IMR-90 (cell line): ENCODE measurements at regions not wholly inside any gene's neighbourhood (a gene's known extent, or its start where the extent isn't known, plus 50 kb on each side); places are given as distances from the start of the nearest gene placed in this dataset.

Experiments
- ATAC-seq: fragments of 200-7000 bp; cut with Tn5 transposase; 2 replicates; pipeline ENCODE4 v1.9.1; 2020; ENCODE audit warnings: low read depth, mild to moderate bottlenecking, moderate library complexity
- BruUV-seq: library from RNA; stranded (reverse); fragments of 400-500 nt; replicated peaks from 2 replicates; lab custom pipeline; 2021; lab: Mats Ljungman, UMichigan
- CTCF ChIA-PET: fragments of 300-600 bp; formaldehyde crosslinking; extraction: SDS; loops from one replicate; lab custom pipeline; 2021; ENCODE audit warnings: antibody characterized with exemption; lab: Yijun Ruan, JAX
- POLR2A ChIA-PET: fragments of 300-600 bp; sonication (Branson Sonifier 250); formaldehyde crosslinking; loops from one replicate; lab custom pipeline; 2022; ENCODE audit warnings: antibody characterized with exemption; ENCODE audit not compliant: unreplicated experiment; lab: Charles Lee
- DNase-seq: peaks from one replicate; pipeline ENCODE4 v3.0.0; 2013
- H2AFZ ChIP-seq: replicated peaks from 2 replicates; pipeline ENCODE3; 2013; ENCODE audit warnings: low read length, mild to moderate bottlenecking; ENCODE audit not compliant: poor library complexity
- H2AK5ac ChIP-seq: 2 replicates; pipeline ENCODE4 v1.6.1; 2013; ENCODE audit warnings: low read depth, low read length, inconsistent platforms
- H2AK9ac ChIP-seq: replicated peaks from 2 replicates; pipeline ENCODE3; 2013; ENCODE audit warnings: mild to moderate bottlenecking, low read depth, low read length, moderate library complexity; ENCODE audit not compliant: poor library complexity
- H2BK120ac ChIP-seq: 2 replicates; pipeline ENCODE4 v1.6.1; 2013; ENCODE audit warnings: low read depth, low read length, inconsistent platforms
- H2BK15ac ChIP-seq: 3 replicates; pipeline ENCODE4 v1.6.1; 2013; ENCODE audit warnings: low read depth, low read length, inconsistent platforms
- H2BK20ac ChIP-seq: 2 replicates; pipeline ENCODE4 v1.6.1; 2013; ENCODE audit warnings: low read depth, mild to moderate bottlenecking, inconsistent platforms, low read length, moderate library complexity
- H2BK5ac ChIP-seq: 2 replicates; pipeline ENCODE4 v1.6.1; 2013; ENCODE audit warnings: mild to moderate bottlenecking, low read depth, low read length, inconsistent platforms; ENCODE audit not compliant: poor library complexity, severe bottlenecking
- H3K14ac ChIP-seq: replicated peaks from 2 replicates; pipeline ENCODE4 v1.6.1; 2013; ENCODE audit warnings: low read depth, low read length, inconsistent platforms
- H3K18ac ChIP-seq: 2 replicates; pipeline ENCODE4 v1.6.1; 2013; ENCODE audit warnings: low read depth, low read length, control low read depth
- H3K23ac ChIP-seq: 2 replicates; pipeline ENCODE4 v1.6.1; 2013; ENCODE audit warnings: low read depth, low read length, inconsistent platforms
- H3K27ac ChIP-seq: 2 replicates; pipeline ENCODE4 v1.5.1; 2013; ENCODE audit warnings: mild to moderate bottlenecking, control low read depth, low read length; ENCODE audit not compliant: insufficient read depth
- H3K27me3 ChIP-seq: 2 replicates; pipeline ENCODE4 v1.6.1; 2013; ENCODE audit warnings: low read length; ENCODE audit not compliant: control insufficient read depth, insufficient read depth
- H3K36me3 ChIP-seq: 2 replicates; pipeline ENCODE4 v1.6.1; 2013; ENCODE audit warnings: low read length, mixed read lengths; ENCODE audit not compliant: control insufficient read depth, insufficient read depth
- H3K4ac ChIP-seq: 2 replicates; pipeline ENCODE4 v1.6.1; 2013; ENCODE audit warnings: low read depth, low read length, inconsistent platforms
- H3K4me1 ChIP-seq: 2 replicates; pipeline ENCODE4 v1.6.1; 2013; ENCODE audit warnings: low read length, mixed read lengths; ENCODE audit not compliant: control insufficient read depth, insufficient read depth
- H3K4me2 ChIP-seq: 2 replicates; pipeline ENCODE4 v1.6.1; 2013; ENCODE audit warnings: low read depth, mild to moderate bottlenecking, control low read depth, low read length, moderate library complexity
- H3K4me3 ChIP-seq: 2 replicates; pipeline ENCODE4 v1.5.1; 2013; ENCODE audit warnings: low read depth, mild to moderate bottlenecking, control low read depth, low read length, moderate library complexity; ENCODE audit not compliant: insufficient read depth
- H3K56ac ChIP-seq: 2 replicates; pipeline ENCODE4 v1.6.1; 2013; ENCODE audit warnings: low read length, inconsistent platforms; ENCODE audit not compliant: insufficient read depth; ENCODE audit errors: extremely low read depth
- H3K79me1 ChIP-seq, 2 experiments: 2 replicates each; pipeline ENCODE4 v1.6.1; 2013; ENCODE audit warnings: low read length in 2 of 2, inconsistent platforms in 1 of 2, low read depth in 1 of 2
- H3K9ac ChIP-seq: 2 replicates; pipeline ENCODE4 v1.6.1; 2013; ENCODE audit warnings: low read depth, low read length, control low read depth
- H3K9me1 ChIP-seq: 2 replicates; pipeline ENCODE4 v1.6.1; 2013; ENCODE audit warnings: low read length, inconsistent platforms; ENCODE audit not compliant: insufficient read depth
- H3K9me3 ChIP-seq: 2 replicates; pipeline ENCODE4 v1.6.1; 2013; ENCODE audit warnings: low read length; ENCODE audit not compliant: control insufficient read depth, insufficient read depth
- H4K20me1 ChIP-seq: 2 replicates; pipeline ENCODE4 v1.6.1; 2013; ENCODE audit warnings: low read length, inconsistent platforms; ENCODE audit not compliant: insufficient read depth
- H4K5ac ChIP-seq: 2 replicates; pipeline ENCODE4 v1.6.1; 2013; ENCODE audit warnings: mild to moderate bottlenecking, low read depth, low read length, control low read depth
- H4K8ac ChIP-seq, 2 experiments: 2 replicates each; pipeline ENCODE4 v1.6.1; 2013; ENCODE audit warnings: low read depth in 2 of 2, low read length in 2 of 2, control low read depth in 1 of 2, inconsistent platforms in 1 of 2
- H4K91ac ChIP-seq: 2 replicates; pipeline ENCODE4 v1.6.1; 2013; ENCODE audit warnings: low read depth, low read length, inconsistent platforms; ENCODE audit not compliant: insufficient read depth
- BHLHE40 ChIP-seq: fragments of 150-350 bp; IDR thresholded peaks from 2 replicates; pipeline ENCODE4 v1.6.1; 2016; ENCODE audit warnings: mild to moderate bottlenecking, low read depth, low read length
- CEBPB ChIP-seq: IDR thresholded peaks from 2 replicates; pipeline ENCODE4 v1.6.1; 2012; ENCODE audit warnings: low read depth, low read length, improper control_type of control experiment
- CHD1 ChIP-seq: IDR thresholded peaks from 2 replicates; pipeline ENCODE4 v1.6.1; 2012; ENCODE audit warnings: low read depth, low read length, improper control_type of control experiment
- CTCF ChIP-seq: conservative IDR thresholded peaks from 2 replicates; pipeline ENCODE4 v1.5.1; 2012; ENCODE audit warnings: mild to moderate bottlenecking, low read depth, low read length, improper control_type of control experiment
- ELK1 ChIP-seq: fragments of 150-350 bp; IDR thresholded peaks from 2 replicates; pipeline ENCODE4 v1.6.1; 2016; ENCODE audit warnings: low read depth, mild to moderate bottlenecking, low read length, moderate library complexity, borderline replicate concordance
- FOS ChIP-seq: fragments of 150-350 bp; IDR thresholded peaks from 2 replicates; pipeline ENCODE4 v1.6.1; 2016; ENCODE audit warnings: low read depth, low read length
- MAFK ChIP-seq: IDR thresholded peaks from 2 replicates; pipeline ENCODE4 v1.6.1; 2012; ENCODE audit warnings: low read depth, low read length, improper control_type of control experiment
- MAZ ChIP-seq: IDR thresholded peaks from 2 replicates; pipeline ENCODE4 v1.6.1; 2012; ENCODE audit warnings: low read depth, mild to moderate bottlenecking, low read length, improper control_type of control experiment, moderate library complexity, borderline replicate concordance
- MXI1 ChIP-seq: IDR thresholded peaks from 2 replicates; pipeline ENCODE4 v1.6.1; 2012; ENCODE audit warnings: low read depth, mild to moderate bottlenecking, low read length, moderate library complexity, borderline replicate concordance
- NFE2L2 ChIP-seq: fragments of 150-350 bp; IDR thresholded peaks from 2 replicates; pipeline ENCODE4 v1.6.1; 2016; ENCODE audit warnings: low read depth, mild to moderate bottlenecking, low read length
- POLR2A ChIP-seq: IDR thresholded peaks from 2 replicates; pipeline ENCODE4 v1.6.1; 2012; ENCODE audit warnings: mild to moderate bottlenecking, low read depth, low read length
- RAD21 ChIP-seq: IDR thresholded peaks from 2 replicates; pipeline ENCODE4 v1.6.1; 2012; ENCODE audit warnings: low read length, improper control_type of control experiment
- RCOR1 ChIP-seq: IDR thresholded peaks from 2 replicates; pipeline ENCODE4 v1.6.1; 2012; ENCODE audit warnings: mild to moderate bottlenecking, low read length, improper control_type of control experiment; ENCODE audit not compliant: insufficient replicate concordance
- RFX5 ChIP-seq: IDR thresholded peaks from 2 replicates; pipeline ENCODE4 v1.8.0; 2012; ENCODE audit warnings: low read depth, mild to moderate bottlenecking, low read length, moderate library complexity
- SMC3 ChIP-seq: fragments of 150-350 bp; IDR thresholded peaks from 2 replicates; pipeline ENCODE4 v1.6.1; 2016; ENCODE audit warnings: low read depth, mild to moderate bottlenecking, antibody characterized with exemption, low read length, moderate library complexity
- USF2 ChIP-seq: fragments of 150-350 bp; IDR thresholded peaks from 2 replicates; pipeline ENCODE4 v1.6.1; 2017; ENCODE audit warnings: mild to moderate bottlenecking, antibody characterized with exemption, low read length, low read depth
- WGBS, 2 experiments: methylation state at CpG; one replicate each; pipeline versions ENCODE4 v1.1.5 to v1.1.7; 2013; ENCODE audit warnings: missing lambda C conversion rate in 2 of 2; ENCODE audit not compliant: insufficient read length in 1 of 2; ENCODE audit errors: extremely low coverage in 2 of 2; 5-methylcytosine and 5-hydroxymethylcytosine counted together
- dilution Hi-C: fragments of 300-500 bp; cut with HindIII; formaldehyde crosslinking; loops from one replicate; pipeline ENCODE4 v1.14.3; 2018; ENCODE audit warnings: low sequenced_read_pairs; ENCODE audit not compliant: unreplicated experiment
- in situ Hi-C: fragments of 300-500 bp; cut with MboI; formaldehyde crosslinking; loops from 3 replicates; pipeline ENCODE4 v1.14.3; 2019; ENCODE audit warnings: low sequenced_read_pairs, inconsistent platforms, mixed read lengths
- intact Hi-C: fragments of 100-400 bp; cut with micrococcal nuclease; formaldehyde crosslinking; loops from 2 replicates; pipeline ENCODE4 v1.10.0; 2022

GRCh38 chr12:86735072-86735471 lies 478.9 kb upstream of the MGAT4C start:
- WGBS, 2 experiments: no CpG with 5 or more reads among the region's 4 CpGs
- in situ Hi-C loops: no loop called here
- no peak overlapping the region for H2BK20ac ChIP-seq
- H3K27me3 ChIP-seq: no peaks in the 10 kb centered on the region
- no peak for DNase-seq
- no peak overlapping the region for H3K14ac ChIP-seq
- ChIA-PET POLR2A (no interaction called here), CTCF (interaction anchor here (0.5 kb wide), 1 partner anchor 235 kb away, joined by 3 read pairs; no protein-coding TSS in a partner anchor)
- no peak overlapping the region for H2BK15ac ChIP-seq
- no peak overlapping the region for H4K91ac ChIP-seq
- H3K23ac ChIP-seq: no peak overlapping the region
- no peak overlapping the region for H4K8ac ChIP-seq
- H2AK5ac ChIP-seq: no peak overlapping the region
- TF ChIP-seq POLR2A (no peak), SMC3 (no peak), CHD1 (no peak), FOS (no peak), NFE2L2 (no peak), MAFK (no peak), MAZ (no peak), BHLHE40 (no peak), MXI1 (no peak), CTCF (no peak), RFX5 (no peak), RCOR1 (no peak), ELK1 (no peak), CEBPB (no peak), RAD21 (no peak), USF2 (no peak)
- no peaks in the 10 kb centered on the region for H3K9me1 ChIP-seq
- no peak overlapping the region for H3K4ac ChIP-seq
- no peak overlapping the region for H3K4me2 ChIP-seq
- no peak overlapping the region for H3K4me3 ChIP-seq
- H3K79me1 ChIP-seq: no peaks in the 10 kb centered on the region
- no peak overlapping the region for H3K9ac ChIP-seq
- no peaks in the 10 kb centered on the region for H3K36me3 ChIP-seq
- no peaks in the 10 kb centered on the region for H3K9me3 ChIP-seq
- H3K27ac ChIP-seq: no peak overlapping the region
- H3K18ac ChIP-seq: no peak overlapping the region
- H2BK120ac ChIP-seq: no peak overlapping the region
- H4K20me1 ChIP-seq: no peaks in the 10 kb centered on the region
- H3K4me1 ChIP-seq: no peaks in the 10 kb centered on the region
- intact Hi-C loops: no loop called here
- no peak overlapping the region for H2BK5ac ChIP-seq
- H2AFZ ChIP-seq: no peak overlapping the region
- no peak overlapping the region for H3K56ac ChIP-seq
- dilution Hi-C loops: no loop called here
- H2AK9ac ChIP-seq: no peak overlapping the region
- no peak for ATAC-seq
- no peak overlapping the region for H4K5ac ChIP-seq
- no TSS peak for BruUV-seq
